ENCODE measurements at regions not wholly inside any gene's neighbourhood (a gene's known extent, or its start where the extent isn't known, plus 50 kb on each side); places are given as distances from the start of the nearest gene placed in this dataset.

GRCh38 chr5:24906689-24907088 lies 261.9 kb upstream of the CDH10 start:
- no peaks in the 10 kb centered on the region for H3K79me2 ChIP-seq (ENCODE audit: insufficient read depth)
- no peak overlapping the region for H3K27ac ChIP-seq (ENCODE audit: low read depth in 2 of 2, low read length in 1 of 2)
- no peaks in the 10 kb centered on the region for H3K27me3 ChIP-seq (ENCODE audit: insufficient read depth)
- no peak overlapping the region for H2AFZ ChIP-seq (ENCODE audit: low read depth)
- H3K4me1 ChIP-seq (ENCODE audit: control insufficient read depth in 1 of 2, insufficient read depth in 2 of 2, low read depth in 1 of 2, low read length in 1 of 2) = no peaks in the 10 kb centered on the region
- ChIA-PET POLR2A (no interaction called here), CTCF (no interaction called here)
- H3K9me3 ChIP-seq = no peaks in the 10 kb centered on the region
- H3K9ac ChIP-seq = no peak overlapping the region
- no peak for DNase-seq
- no peaks in the 10 kb centered on the region for H3K36me3 ChIP-seq (replicated peaks in 1 of 2; ENCODE audit: control insufficient read depth in 1 of 2, insufficient read depth in 2 of 2, low read length in 1 of 2)
- TF ChIP-seq, protein P1, sequence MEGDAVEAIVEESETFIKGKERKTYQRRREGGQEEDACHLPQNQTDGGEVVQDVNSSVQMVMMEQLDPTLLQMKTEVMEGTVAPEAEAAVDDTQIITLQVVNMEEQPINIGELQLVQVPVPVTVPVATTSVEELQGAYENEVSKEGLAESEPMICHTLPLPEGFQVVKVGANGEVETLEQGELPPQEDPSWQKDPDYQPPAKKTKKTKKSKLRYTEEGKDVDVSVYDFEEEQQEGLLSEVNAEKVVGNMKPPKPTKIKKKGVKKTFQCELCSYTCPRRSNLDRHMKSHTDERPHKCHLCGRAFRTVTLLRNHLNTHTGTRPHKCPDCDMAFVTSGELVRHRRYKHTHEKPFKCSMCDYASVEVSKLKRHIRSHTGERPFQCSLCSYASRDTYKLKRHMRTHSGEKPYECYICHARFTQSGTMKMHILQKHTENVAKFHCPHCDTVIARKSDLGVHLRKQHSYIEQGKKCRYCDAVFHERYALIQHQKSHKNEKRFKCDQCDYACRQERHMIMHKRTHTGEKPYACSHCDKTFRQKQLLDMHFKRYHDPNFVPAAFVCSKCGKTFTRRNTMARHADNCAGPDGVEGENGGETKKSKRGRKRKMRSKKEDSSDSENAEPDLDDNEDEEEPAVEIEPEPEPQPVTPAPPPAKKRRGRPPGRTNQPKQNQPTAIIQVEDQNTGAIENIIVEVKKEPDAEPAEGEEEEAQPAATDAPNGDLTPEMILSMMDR (IDR thresholded peaks at IDR 0.05) = no peak
- no peak for TF ChIP-seq MXI1 (IDR thresholded peaks at IDR 0.05; ENCODE audit: low read depth, low read length)
- no peak for TF ChIP-seq SMC3 (IDR thresholded peaks at IDR 0.05; ENCODE audit: low read depth, low read length)
- no peak for TF ChIP-seq REST (IDR thresholded peaks at IDR 0.05; ENCODE audit: low read depth, low read length)
- no peak for TF ChIP-seq GABPA (IDR thresholded peaks at IDR 0.05; ENCODE audit: low read depth)
- no peak for TF ChIP-seq EZH2phosphoT487 (IDR thresholded peaks at IDR 0.05; ENCODE audit: borderline replicate concordance, low read depth)
- H3K4me2 ChIP-seq = no peak overlapping the region
- no peaks in the 10 kb centered on the region for H3K9me2 ChIP-seq
- 0% methylated on average over 1 of the region's 1 CpG for WGBS (ENCODE audit: low lambda C conversion rate)
- H3F3A ChIP-seq (replicated peaks; ENCODE audit: insufficient read depth) = no peaks in the 10 kb centered on the region
- H3K4me3 ChIP-seq (ENCODE audit: low read depth in 2 of 2, low read length in 1 of 2) = no peak overlapping the region
- no peaks in the 10 kb centered on the region for H4K20me1 ChIP-seq (ENCODE audit: insufficient read depth)

GRCh38 chr5:24904981-24905517 lies 260.3 kb upstream of the CDH10 start:
- Histone ChIP-seq H3F3A (replicated peaks; ENCODE audit: insufficient read depth) (no peaks in the 10 kb centered on the region), H3K27me3 (ENCODE audit: insufficient read depth) (no peaks in the 10 kb centered on the region), H3K4me1 (ENCODE audit: control insufficient read depth in 1 of 2, insufficient read depth in 2 of 2, low read depth in 1 of 2, low read length in 1 of 2) (no peaks in the 10 kb centered on the region), H3K4me2 (no peak overlapping the region), H3K36me3 (replicated peaks in 1 of 2; ENCODE audit: control insufficient read depth in 1 of 2, insufficient read depth in 2 of 2, low read length in 1 of 2) (no peaks in the 10 kb centered on the region), H2AFZ (ENCODE audit: low read depth) (no peak overlapping the region), H3K4me3 (ENCODE audit: low read depth in 2 of 2, low read length in 1 of 2) (no peak overlapping the region), H3K9ac (no peak overlapping the region), H3K79me2 (ENCODE audit: insufficient read depth) (no peaks in the 10 kb centered on the region), H3K27ac (ENCODE audit: low read depth in 2 of 2, low read length in 1 of 2) (no peak overlapping the region), H4K20me1 (ENCODE audit: insufficient read depth) (no peaks in the 10 kb centered on the region), H3K9me2 (no peaks in the 10 kb centered on the region), H3K9me3 (no peaks in the 10 kb centered on the region)
- ChIA-PET POLR2A (no interaction called here), CTCF (no interaction called here)
- DNase-seq = no peak
- WGBS (ENCODE audit: low lambda C conversion rate) = 4% methylated on average over 2 of the region's 2 CpGs
- no peak for TF ChIP-seq RCOR1 (IDR thresholded peaks at IDR 0.05; ENCODE audit: low read length)
- TF ChIP-seq, protein P2, sequence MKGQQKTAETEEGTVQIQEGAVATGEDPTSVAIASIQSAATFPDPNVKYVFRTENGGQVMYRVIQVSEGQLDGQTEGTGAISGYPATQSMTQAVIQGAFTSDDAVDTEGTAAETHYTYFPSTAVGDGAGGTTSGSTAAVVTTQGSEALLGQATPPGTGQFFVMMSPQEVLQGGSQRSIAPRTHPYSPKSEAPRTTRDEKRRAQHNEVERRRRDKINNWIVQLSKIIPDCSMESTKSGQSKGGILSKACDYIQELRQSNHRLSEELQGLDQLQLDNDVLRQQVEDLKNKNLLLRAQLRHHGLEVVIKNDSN (IDR thresholded peaks at IDR 0.05; ENCODE audit: borderline replicate concordance, low read depth) = no peak
- no peak for TF ChIP-seq RXRA (IDR thresholded peaks at IDR 0.05; ENCODE audit: borderline replicate concordance, low read depth)
- no peak for TF ChIP-seq FOXM1 (IDR thresholded peaks at IDR 0.05; ENCODE audit: low read depth)

All from SK-N-SH (cell line).